H9 (cell line): ENCODE measurements at regions not wholly inside any gene's neighbourhood (a gene's known extent, or its start where the extent isn't known, plus 50 kb on each side); places are given as distances from the start of the nearest gene placed in this dataset.

Source experiments
- DNase-seq: peaks from one replicate; pipeline ENCODE4 v3.0.0-alpha.2; 2017
- H2AFZ ChIP-seq: one replicate; pipeline ENCODE4 v1.6.1; 2013; ENCODE audit warnings: mild to moderate bottlenecking, low read length, control low read depth, moderate library complexity
- H2AK5ac ChIP-seq: 2 replicates; pipeline ENCODE4 v1.6.1; 2013; ENCODE audit warnings: low read length, control low read depth, mixed read lengths; ENCODE audit not compliant: insufficient read length
- H2BK120ac ChIP-seq: one replicate; pipeline ENCODE4 v1.6.1; 2013; ENCODE audit warnings: low read depth, mild to moderate bottlenecking, low read length, control low read depth, inconsistent platforms; ENCODE audit not compliant: poor library complexity, severe bottlenecking
- H2BK12ac ChIP-seq: 2 replicates; pipeline ENCODE4 v1.6.1; 2013; ENCODE audit warnings: low read length, control low read depth, mixed read lengths, low read depth; ENCODE audit not compliant: insufficient read length
- H2BK15ac ChIP-seq: 2 replicates; pipeline ENCODE4 v1.6.1; 2013; ENCODE audit warnings: low read depth, low read length, control low read depth
- H2BK20ac ChIP-seq: one replicate; pipeline ENCODE4 v1.6.1; 2013; ENCODE audit warnings: low read depth, mild to moderate bottlenecking, low read length, control low read depth, inconsistent platforms; ENCODE audit not compliant: poor library complexity, severe bottlenecking
- H2BK5ac ChIP-seq: 2 replicates; pipeline ENCODE4 v1.6.1; 2013; ENCODE audit warnings: low read length, control low read depth, mixed read lengths; ENCODE audit not compliant: insufficient read length
- H3K14ac ChIP-seq: 2 replicates; pipeline ENCODE4 v1.6.1; 2013; ENCODE audit warnings: low read length, control low read depth; ENCODE audit not compliant: insufficient read depth
- H3K18ac ChIP-seq: 2 replicates; pipeline ENCODE4 v1.6.1; 2013; ENCODE audit warnings: low read depth, mild to moderate bottlenecking, mixed read lengths, low read length, control low read depth; ENCODE audit not compliant: insufficient read length
- H3K23ac ChIP-seq: 2 replicates; pipeline ENCODE4 v1.6.1; 2013; ENCODE audit warnings: low read length, control low read depth, mixed read lengths, low read depth; ENCODE audit not compliant: insufficient read length
- H3K23me2 ChIP-seq: 2 replicates; pipeline ENCODE4 v1.6.1; 2013; ENCODE audit warnings: low read depth, mild to moderate bottlenecking, mixed read lengths, low read length, control low read depth; ENCODE audit not compliant: insufficient read length, poor library complexity, severe bottlenecking
- H3K27ac ChIP-seq: 2 replicates; pipeline ENCODE4 v1.5.1; 2013; ENCODE audit warnings: low read length, control low read depth, mixed read lengths, low read depth; ENCODE audit not compliant: insufficient read length
- H3K27me3 ChIP-seq: 2 replicates; pipeline ENCODE4 v1.6.1; 2013; ENCODE audit warnings: low read length, control low read depth, inconsistent platforms; ENCODE audit not compliant: insufficient read depth
- H3K4ac ChIP-seq: 2 replicates; pipeline ENCODE4 v1.6.1; 2013; ENCODE audit warnings: low read depth, mild to moderate bottlenecking, control low read depth, inconsistent platforms, low read length, moderate library complexity
- H3K4me1 ChIP-seq: 2 replicates; pipeline ENCODE4 v1.6.1; 2013; ENCODE audit warnings: low read length, control low read depth, inconsistent platforms; ENCODE audit not compliant: insufficient read depth
- H3K4me2 ChIP-seq: 2 replicates; pipeline ENCODE4 v1.6.1; 2013; ENCODE audit warnings: low read length, control low read depth, mixed read lengths; ENCODE audit not compliant: insufficient read length, insufficient read depth
- H3K56ac ChIP-seq: 2 replicates; pipeline ENCODE4 v1.6.1; 2013; ENCODE audit warnings: low read depth, mild to moderate bottlenecking, mixed read lengths, low read length, control low read depth; ENCODE audit not compliant: insufficient read length
- H3K79me1 ChIP-seq: 2 replicates; pipeline ENCODE4 v1.6.1; 2013; ENCODE audit warnings: low read depth, mild to moderate bottlenecking, moderate library complexity, low read length, control low read depth, inconsistent platforms; ENCODE audit not compliant: insufficient read depth, poor library complexity, severe bottlenecking
- H3K79me2 ChIP-seq: 2 replicates; pipeline ENCODE4 v1.6.1; 2013; ENCODE audit warnings: low read length, control low read depth, inconsistent platforms; ENCODE audit not compliant: insufficient read depth
- H3K9ac ChIP-seq: 2 replicates; pipeline ENCODE4 v1.6.1; 2013; ENCODE audit warnings: low read length, control low read depth, mixed read lengths; ENCODE audit not compliant: insufficient read length; ENCODE audit errors: extremely low read depth
- H3K9me3 ChIP-seq: one replicate; pipeline ENCODE4 v1.6.1; 2013; ENCODE audit warnings: low read depth, low read length, inconsistent platforms; ENCODE audit not compliant: control insufficient read depth
- H3T11ph ChIP-seq: one replicate; pipeline ENCODE4 v1.6.1; 2013; ENCODE audit warnings: mild to moderate bottlenecking, low read length, control low read depth, inconsistent platforms
- H4K20me1 ChIP-seq: one replicate; pipeline ENCODE4 v1.6.1; 2013; ENCODE audit not compliant: control insufficient read depth, insufficient read length, insufficient read depth
- H4K5ac ChIP-seq: 2 replicates; pipeline ENCODE4 v1.6.1; 2013; ENCODE audit warnings: low read depth, mild to moderate bottlenecking, mixed read lengths, low read length, control low read depth; ENCODE audit not compliant: insufficient read length
- H4K8ac ChIP-seq: replicated peaks from 2 replicates; pipeline ENCODE4 v1.6.1; 2013; ENCODE audit warnings: low read length, control low read depth, mixed read lengths, low read depth; ENCODE audit not compliant: insufficient read length
- H4K91ac ChIP-seq: 2 replicates; pipeline ENCODE4 v1.6.1; 2013; ENCODE audit warnings: low read depth, mild to moderate bottlenecking, moderate library complexity, mixed read lengths, low read length, control low read depth; ENCODE audit not compliant: insufficient read length
- H3K27ac Mint-ChIP-seq, 3 experiments: 2 replicates in 2 of 3; 3 replicates in 1 of 3; pipeline ENCODE4 v1.8.0; 2020 to 2021; ENCODE audit warnings: mixed read lengths in 3 of 3, mild to moderate bottlenecking in 1 of 3, moderate library complexity in 1 of 3
- H3K27me3 Mint-ChIP-seq: 2 replicates; pipeline ENCODE4 v1.8.0; 2021; ENCODE audit warnings: low read depth, mild to moderate bottlenecking, moderate library complexity, mixed read lengths
- H3K36me3 Mint-ChIP-seq, 3 experiments: 2 replicates in 2 of 3; 3 replicates in 1 of 3; pipeline ENCODE4 v1.8.0; 2020 to 2021; ENCODE audit warnings: low read depth in 3 of 3, mixed read lengths in 3 of 3; ENCODE audit not compliant: insufficient read depth in 1 of 3
- H3K4me1 Mint-ChIP-seq, 2 experiments: 2 replicates each; pipeline ENCODE4 v1.8.0; 2020; ENCODE audit warnings: mixed read lengths in 2 of 2
- H3K4me3 Mint-ChIP-seq, 2 experiments: 2 replicates in 1 of 2; 3 replicates in 1 of 2; pipeline ENCODE4 v1.8.0; 2020 to 2021; ENCODE audit warnings: mild to moderate bottlenecking in 2 of 2, mixed read lengths in 2 of 2, moderate library complexity in 1 of 2
- H3K9me3 Mint-ChIP-seq, 2 experiments: 2 replicates in 1 of 2; 3 replicates in 1 of 2; pipeline ENCODE4 v1.8.0; 2020; ENCODE audit warnings: mild to moderate bottlenecking in 2 of 2, mixed read lengths in 2 of 2, moderate library complexity in 1 of 2
- WGBS: extraction: QIAGEN DNeasy Blood & Tissue Kit; methylation state at CpG from one replicate; pipeline ENCODE4 v1.1.7; 2013; ENCODE audit warnings: missing lambda C conversion rate, low lambda C conversion rate, mixed read lengths; ENCODE audit not compliant: insufficient read length; ENCODE audit errors: extremely low coverage; 5-methylcytosine and 5-hydroxymethylcytosine counted together
- TF ChIP-seq, protein P1 (sequence below): fragments of 200-600 bp; sonication (generic); conservative IDR thresholded peaks from 3 replicates; pipeline ENCODE4 v1.8.0; 2021; ENCODE audit warnings: antibody characterized with exemption, mild to moderate bottlenecking

DNA sequence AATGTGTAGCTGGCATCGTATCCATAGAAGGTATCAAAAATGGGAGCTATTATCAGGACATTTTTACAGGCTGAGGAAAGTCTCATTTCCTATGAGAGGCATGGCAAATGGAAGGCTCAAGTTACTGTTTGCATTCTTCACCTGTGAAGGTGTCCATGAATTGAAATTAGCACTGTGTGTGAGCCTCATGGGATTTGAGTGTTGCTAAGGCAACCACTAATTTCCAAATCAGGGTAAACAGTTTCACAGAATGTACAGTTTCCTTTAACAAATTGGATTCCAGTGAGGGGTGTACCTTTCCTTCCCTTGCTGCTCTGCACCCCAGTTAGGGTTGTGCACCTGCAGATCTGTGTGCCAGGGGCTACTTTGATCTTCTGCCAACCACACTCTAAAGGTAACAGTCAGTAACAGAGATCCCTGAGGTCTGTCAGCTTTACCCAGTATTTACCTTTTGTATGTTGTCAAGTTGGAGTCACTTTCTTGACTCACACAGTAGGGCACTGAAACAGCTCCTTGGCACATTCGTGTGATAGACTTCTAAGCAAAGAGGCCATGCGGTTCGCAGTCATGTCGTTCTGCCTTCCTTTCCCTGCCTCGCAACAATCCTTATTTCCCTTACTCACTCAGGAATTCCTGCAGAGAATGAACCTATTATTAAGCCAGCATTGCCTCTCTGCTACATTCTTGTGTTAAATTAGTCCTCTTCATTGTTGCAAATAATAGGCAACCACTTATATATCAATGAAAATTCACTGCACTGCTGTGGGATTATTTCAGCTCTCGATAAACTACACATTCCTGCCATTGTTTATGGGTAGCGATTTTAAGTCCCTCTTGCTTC, 129.8 kb upstream of the GBE1 start:
- no peak overlapping the region for H4K8ac ChIP-seq
- no peak overlapping the region for H2BK5ac ChIP-seq
- no peak overlapping the region for H3K27ac ChIP-seq
- H3K9me3 Mint-ChIP-seq, result no peaks in the 10 kb centered on the region
- peaks cover 18 to 21% of the 10 kb centered on the region in 2 experiments for H3K4me1 Mint-ChIP-seq
- H2BK20ac ChIP-seq, result no peak overlapping the region
- no peak overlapping the region for H3K4ac ChIP-seq
- H4K20me1 ChIP-seq, result no peaks in the 10 kb centered on the region
- H3K14ac ChIP-seq, result no peak overlapping the region
- no peaks in the 10 kb centered on the region for H3K79me2 ChIP-seq
- H3K4me1 ChIP-seq, result no peaks in the 10 kb centered on the region; the same call in 1 of the 2 replicates
- no peak overlapping the region for H3K9ac ChIP-seq
- H3K79me1 ChIP-seq, result no peaks in the 10 kb centered on the region
- H2BK12ac ChIP-seq, result no peak overlapping the region
- H3K23me2 ChIP-seq, result no peaks in the 10 kb centered on the region
- H2AFZ ChIP-seq, result no peak overlapping the region
- H3K9me3 ChIP-seq, result no peaks in the 10 kb centered on the region
- H3K36me3 Mint-ChIP-seq, result no peaks in the 10 kb centered on the region
- no peak for DNase-seq
- no peak overlapping the region for H4K5ac ChIP-seq
- H2BK15ac ChIP-seq, result no peak overlapping the region
- peak overlapping the region; percentile 7 for H3K4me2 ChIP-seq
- H3K56ac ChIP-seq, result no peak overlapping the region
- peaks cover 2% of the 10 kb centered on the region; the same call in 1 of the 2 replicates for H3K27me3 Mint-ChIP-seq
- no peaks in the 10 kb centered on the region for H3K27me3 ChIP-seq
- no CpG with 5 or more reads among the region's 8 CpGs for WGBS
- no peak overlapping the region for H4K91ac ChIP-seq
- H3K23ac ChIP-seq, result no peak overlapping the region
- H2AK5ac ChIP-seq, result no peak overlapping the region
- TF ChIP-seq, protein P1, sequence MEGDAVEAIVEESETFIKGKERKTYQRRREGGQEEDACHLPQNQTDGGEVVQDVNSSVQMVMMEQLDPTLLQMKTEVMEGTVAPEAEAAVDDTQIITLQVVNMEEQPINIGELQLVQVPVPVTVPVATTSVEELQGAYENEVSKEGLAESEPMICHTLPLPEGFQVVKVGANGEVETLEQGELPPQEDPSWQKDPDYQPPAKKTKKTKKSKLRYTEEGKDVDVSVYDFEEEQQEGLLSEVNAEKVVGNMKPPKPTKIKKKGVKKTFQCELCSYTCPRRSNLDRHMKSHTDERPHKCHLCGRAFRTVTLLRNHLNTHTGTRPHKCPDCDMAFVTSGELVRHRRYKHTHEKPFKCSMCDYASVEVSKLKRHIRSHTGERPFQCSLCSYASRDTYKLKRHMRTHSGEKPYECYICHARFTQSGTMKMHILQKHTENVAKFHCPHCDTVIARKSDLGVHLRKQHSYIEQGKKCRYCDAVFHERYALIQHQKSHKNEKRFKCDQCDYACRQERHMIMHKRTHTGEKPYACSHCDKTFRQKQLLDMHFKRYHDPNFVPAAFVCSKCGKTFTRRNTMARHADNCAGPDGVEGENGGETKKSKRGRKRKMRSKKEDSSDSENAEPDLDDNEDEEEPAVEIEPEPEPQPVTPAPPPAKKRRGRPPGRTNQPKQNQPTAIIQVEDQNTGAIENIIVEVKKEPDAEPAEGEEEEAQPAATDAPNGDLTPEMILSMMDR, result no peak
- no peak overlapping the region for H3K4me3 Mint-ChIP-seq
- peak overlapping the region in 2 of 3 experiments; percentile 44 to 54; a peak in 5 of 7 replicates for H3K27ac Mint-ChIP-seq
- H2BK120ac ChIP-seq, result no peak overlapping the region
- H3K18ac ChIP-seq, result peak overlapping the region; percentile 44
- H3T11ph ChIP-seq, result no peak overlapping the region
